ENCODE measurements at regions not wholly inside any gene's neighbourhood (a gene's known extent, or its start where the extent isn't known, plus 50 kb on each side); places are given as distances from the start of the nearest gene placed in this dataset.

DNA sequence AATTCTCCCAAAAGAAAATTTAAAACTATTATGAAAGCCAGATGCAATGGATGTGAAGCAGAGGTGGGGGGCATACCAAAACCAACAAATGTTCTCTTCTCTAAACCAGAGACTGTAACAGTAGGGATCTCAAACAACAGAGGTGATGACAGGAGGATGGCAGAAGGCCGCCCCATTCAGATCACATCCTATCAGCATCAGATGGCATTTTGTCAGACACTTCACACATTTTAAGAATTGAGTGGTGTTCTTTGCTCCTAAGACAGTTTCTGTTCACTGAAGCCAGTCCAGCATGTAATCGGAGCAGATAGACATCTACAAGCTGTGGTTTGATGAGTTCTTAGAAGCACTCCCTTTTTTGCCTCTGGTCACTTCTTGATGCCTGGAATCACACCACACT is 59.6 kb upstream of the SRRM4 start:
- no peak overlapping the region for H3K27ac ChIP-seq
- ChIA-PET POLR2A (ENCODE audit: unreplicated experiment) (no interaction called here), CTCF (no interaction called here)
- H3K4me3 ChIP-seq, result no peak overlapping the region
- H4K20me1 ChIP-seq (ENCODE audit: insufficient read depth), result no peaks in the 10 kb centered on the region
- BruUV-seq (replicated peaks), result no TSS peak
- no peaks in the 10 kb centered on the region for H3K9me2 ChIP-seq (ENCODE audit: insufficient read depth)
- no peaks in the 10 kb centered on the region for H3K9me3 ChIP-seq (ENCODE audit: insufficient read depth, low read depth)
- no peaks in the 10 kb centered on the region for H3K79me2 ChIP-seq (ENCODE audit: low read depth)
- H2AFZ ChIP-seq, result no peak overlapping the region
- no peak for DNase-seq
- H3K4me1 ChIP-seq (replicated peaks; ENCODE audit: insufficient read depth), result no peaks in the 10 kb centered on the region
- no peak overlapping the region for H3K4me2 ChIP-seq
- no peak for TF ChIP-seq EZH2 (IDR thresholded peaks at IDR 0.05; ENCODE audit: low read depth)
- TF ChIP-seq, protein P1, sequence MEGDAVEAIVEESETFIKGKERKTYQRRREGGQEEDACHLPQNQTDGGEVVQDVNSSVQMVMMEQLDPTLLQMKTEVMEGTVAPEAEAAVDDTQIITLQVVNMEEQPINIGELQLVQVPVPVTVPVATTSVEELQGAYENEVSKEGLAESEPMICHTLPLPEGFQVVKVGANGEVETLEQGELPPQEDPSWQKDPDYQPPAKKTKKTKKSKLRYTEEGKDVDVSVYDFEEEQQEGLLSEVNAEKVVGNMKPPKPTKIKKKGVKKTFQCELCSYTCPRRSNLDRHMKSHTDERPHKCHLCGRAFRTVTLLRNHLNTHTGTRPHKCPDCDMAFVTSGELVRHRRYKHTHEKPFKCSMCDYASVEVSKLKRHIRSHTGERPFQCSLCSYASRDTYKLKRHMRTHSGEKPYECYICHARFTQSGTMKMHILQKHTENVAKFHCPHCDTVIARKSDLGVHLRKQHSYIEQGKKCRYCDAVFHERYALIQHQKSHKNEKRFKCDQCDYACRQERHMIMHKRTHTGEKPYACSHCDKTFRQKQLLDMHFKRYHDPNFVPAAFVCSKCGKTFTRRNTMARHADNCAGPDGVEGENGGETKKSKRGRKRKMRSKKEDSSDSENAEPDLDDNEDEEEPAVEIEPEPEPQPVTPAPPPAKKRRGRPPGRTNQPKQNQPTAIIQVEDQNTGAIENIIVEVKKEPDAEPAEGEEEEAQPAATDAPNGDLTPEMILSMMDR (conservative IDR thresholded peaks at IDR 0.05), result no peak
- no peaks in the 10 kb centered on the region for H3F3A ChIP-seq (ENCODE audit: insufficient read depth, low read depth)
- H3K27me3 ChIP-seq (ENCODE audit: insufficient read depth, low read depth), result peaks cover 4% of the 10 kb centered on the region; the same call in 1 of the 2 replicates
- intact Hi-C loops (cut with micrococcal nuclease; ENCODE audit: unreplicated experiment), result no loop called here
- H3K36me3 ChIP-seq (ENCODE audit: low read depth), result no peaks in the 10 kb centered on the region

DNA sequence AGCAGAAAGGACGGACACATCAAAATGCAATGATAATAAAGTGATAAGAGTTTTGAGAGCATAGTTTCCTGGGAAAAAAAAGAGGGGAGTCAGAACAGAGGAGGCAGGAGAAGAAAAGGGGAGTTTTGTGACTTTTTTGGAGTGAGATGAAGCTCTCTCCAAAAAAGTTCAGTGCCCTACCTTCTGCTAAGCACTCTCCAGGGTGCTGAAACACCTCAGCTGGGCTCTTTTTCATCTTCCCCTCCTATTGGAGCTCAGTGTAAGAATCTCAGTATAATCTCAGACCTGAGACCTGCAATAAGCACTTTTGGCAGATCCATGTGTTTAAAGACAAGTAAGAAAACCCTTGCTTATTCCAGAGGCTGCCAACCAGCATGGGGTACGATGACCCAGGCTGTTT is 58.9 kb upstream of the SRRM4 start:
- BruUV-seq (replicated peaks), result no TSS peak
- Histone ChIP-seq H4K20me1 (ENCODE audit: insufficient read depth) (no peaks in the 10 kb centered on the region), H3K4me3 (no peak overlapping the region), H3K36me3 (ENCODE audit: low read depth) (no peaks in the 10 kb centered on the region), H2AFZ (no peak overlapping the region), H3K9me2 (ENCODE audit: insufficient read depth) (no peaks in the 10 kb centered on the region), H3K9me3 (ENCODE audit: insufficient read depth, low read depth) (no peaks in the 10 kb centered on the region), H3K79me2 (ENCODE audit: low read depth) (no peaks in the 10 kb centered on the region), H3K4me1 (replicated peaks; ENCODE audit: insufficient read depth) (no peaks in the 10 kb centered on the region), H3K4me2 (no peak overlapping the region), H3K27me3 (ENCODE audit: insufficient read depth, low read depth) (no peaks in the 10 kb centered on the region), H3K27ac (no peak overlapping the region), H3F3A (ENCODE audit: insufficient read depth, low read depth) (no peaks in the 10 kb centered on the region)
- no peak for TF ChIP-seq EZH2 (IDR thresholded peaks at IDR 0.05; ENCODE audit: low read depth)
- TF ChIP-seq, protein P1 (conservative IDR thresholded peaks at IDR 0.05), result no peak
- no peak for DNase-seq
- intact Hi-C loops (cut with micrococcal nuclease; ENCODE audit: unreplicated experiment), result no loop called here
- POLR2A ChIA-PET (ENCODE audit: unreplicated experiment), result no interaction called here
- CTCF ChIA-PET, result no interaction called here

DNA sequence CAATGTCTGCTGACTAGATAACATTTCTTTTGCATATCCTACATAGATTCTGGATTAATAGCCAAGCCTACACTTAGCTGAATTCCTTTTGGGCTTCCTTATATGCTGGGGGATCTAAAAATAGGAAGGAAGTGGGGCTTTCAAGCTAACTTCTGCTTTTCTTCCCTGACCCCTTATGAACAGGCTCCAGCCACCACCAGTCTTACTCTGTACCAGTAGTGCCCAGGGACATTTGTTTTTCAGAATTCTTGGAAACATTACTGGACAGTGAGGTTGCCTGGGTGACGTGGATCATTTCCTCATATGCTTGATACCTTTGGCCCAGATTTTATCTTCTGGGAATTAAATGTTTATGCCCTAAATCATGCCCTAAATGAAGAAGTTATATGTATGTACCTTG is 55.9 kb upstream of the SRRM4 start:
- DNase-seq, result no peak
- ChIA-PET POLR2A (ENCODE audit: unreplicated experiment) (no interaction called here), CTCF (no interaction called here)
- no peak overlapping the region for H2AFZ ChIP-seq
- no peaks in the 10 kb centered on the region for H3K4me1 ChIP-seq (replicated peaks; ENCODE audit: insufficient read depth)
- intact Hi-C loops (cut with micrococcal nuclease; ENCODE audit: unreplicated experiment), result no loop called here
- no peak overlapping the region for H3K4me3 ChIP-seq
- no peaks in the 10 kb centered on the region for H3K9me2 ChIP-seq (ENCODE audit: insufficient read depth)
- BruUV-seq (replicated peaks), result no TSS peak
- H4K20me1 ChIP-seq (ENCODE audit: insufficient read depth), result no peaks in the 10 kb centered on the region
- no peak overlapping the region for H3K4me2 ChIP-seq
- H3K27me3 ChIP-seq (ENCODE audit: insufficient read depth, low read depth), result no peaks in the 10 kb centered on the region
- H3K9me3 ChIP-seq (ENCODE audit: insufficient read depth, low read depth), result no peaks in the 10 kb centered on the region
- H3F3A ChIP-seq (ENCODE audit: insufficient read depth, low read depth), result no peaks in the 10 kb centered on the region
- no peaks in the 10 kb centered on the region for H3K79me2 ChIP-seq (ENCODE audit: low read depth)
- TF ChIP-seq, protein P1 (conservative IDR thresholded peaks at IDR 0.05), result no peak
- no peak for TF ChIP-seq EZH2 (IDR thresholded peaks at IDR 0.05; ENCODE audit: low read depth)
- no peaks in the 10 kb centered on the region for H3K36me3 ChIP-seq (ENCODE audit: low read depth)
- no peak overlapping the region for H3K27ac ChIP-seq

Data from PC-9 (cell line).